ENCODE measurements at regions not wholly inside any gene's neighbourhood (a gene's known extent, or its start where the extent isn't known, plus 50 kb on each side); places are given as distances from the start of the nearest gene placed in this dataset.

- no peaks in the 10 kb centered on the region for H3K27me3 Mint-ChIP-seq (ENCODE audit: low read depth)
These were observed 151.6 kb upstream of the PTPRK start for GRCh38 chr6:128672023-128672422.

More at GRCh38 chr6:128672023-128672422, 151.6 kb upstream of the PTPRK start:
- Histone ChIP-seq H4K8ac (replicated peaks; ENCODE audit: insufficient read length, low read depth, low read length) (no peak overlapping the region), H4K5ac (ENCODE audit: insufficient read length, low read depth, low read length) (no peak overlapping the region), H2BK15ac (ENCODE audit: low read depth, low read length) (no peak overlapping the region), H2BK12ac (ENCODE audit: insufficient read length, low read depth, low read length) (no peak overlapping the region), H3K18ac (ENCODE audit: insufficient read length, low read depth, low read length) (no peak overlapping the region), H3K4me1 (ENCODE audit: insufficient read depth, low read length) (no peaks in the 10 kb centered on the region), H4K91ac (ENCODE audit: insufficient read length, low read depth, low read length) (no peak overlapping the region), H3K9ac (ENCODE audit: extremely low read depth, insufficient read length, low read length) (no peak overlapping the region), H3K79me1 (ENCODE audit: insufficient read depth, low read depth, low read length, poor library complexity, severe bottlenecking) (no peaks in the 10 kb centered on the region), H3K14ac (ENCODE audit: insufficient read depth, low read length) (no peak overlapping the region), H3K27me3 (ENCODE audit: insufficient read depth, low read length) (no peaks in the 10 kb centered on the region), H3K9me3 (ENCODE audit: control insufficient read depth, low read depth, low read length) (no peaks in the 10 kb centered on the region), H3K23me2 (ENCODE audit: insufficient read length, low read depth, low read length, poor library complexity, severe bottlenecking) (no peaks in the 10 kb centered on the region), H3T11ph (ENCODE audit: low read length) (no peak overlapping the region), H3K4me2 (ENCODE audit: insufficient read depth, insufficient read length, low read length) (no peak overlapping the region), H2BK5ac (ENCODE audit: insufficient read length, low read length) (no peak overlapping the region), H2AK5ac (ENCODE audit: insufficient read length, low read length) (no peak overlapping the region), H3K27ac (ENCODE audit: insufficient read length, low read depth, low read length) (no peak overlapping the region), H2BK120ac (ENCODE audit: low read depth, low read length, poor library complexity, severe bottlenecking) (no peak overlapping the region), H3K23ac (ENCODE audit: insufficient read length, low read depth, low read length) (no peak overlapping the region), H2AFZ (ENCODE audit: low read length) (no peak overlapping the region), H3K79me2 (ENCODE audit: insufficient read depth, low read length) (no peaks in the 10 kb centered on the region), H2BK20ac (ENCODE audit: low read depth, low read length, poor library complexity, severe bottlenecking) (no peak overlapping the region), H3K4ac (ENCODE audit: low read depth, low read length) (no peak overlapping the region), H3K56ac (ENCODE audit: insufficient read length, low read depth, low read length) (no peak overlapping the region), H4K20me1 (ENCODE audit: control insufficient read depth, insufficient read depth, insufficient read length) (peaks cover 2% of the 10 kb centered on the region)
- no peaks in the 10 kb centered on the region for H3K9me3 Mint-ChIP-seq
- DNase-seq = no peak
- no peak overlapping the region for H3K27ac Mint-ChIP-seq
- TF ChIP-seq CTCF (conservative IDR thresholded peaks at IDR 0.05) = no peak
- no peaks in the 10 kb centered on the region for H3K36me3 Mint-ChIP-seq (ENCODE audit: insufficient read depth in 1 of 3, low read depth in 3 of 3)
- H3K4me3 Mint-ChIP-seq = no peak overlapping the region
- no peaks in the 10 kb centered on the region for H3K4me1 Mint-ChIP-seq
- no CpG with 5 or more reads among the region's 3 CpGs for WGBS (ENCODE audit: extremely low coverage, insufficient read length, low lambda C conversion rate)
